ENCODE measurements at regions not wholly inside any gene's neighbourhood (a gene's known extent, or its start where the extent isn't known, plus 50 kb on each side); places are given as distances from the start of the nearest gene placed in this dataset.

- intact Hi-C loops (cut with DNase I; ENCODE audit: low total_unique reads), result no loop called here
- WGBS, 5 donors, result 13 to 64% (median 53%) methylated on average over 1 to 4 of the region's 4 CpGs
- no peaks in the 10 kb centered on the region for H3K27me3 ChIP-seq
- H3K9me3 ChIP-seq, result no peaks in the 10 kb centered on the region
- H3K4me1 ChIP-seq, result no peaks in the 10 kb centered on the region
- H3K27ac ChIP-seq, result no peak overlapping the region
- no peak for DNase-seq
- no peaks in the 10 kb centered on the region for H3K36me3 ChIP-seq
- H3K4me3 ChIP-seq, result no peak overlapping the region
- TF ChIP-seq CTCF (IDR thresholded peaks at IDR 0.05) (no peak), POLR2A (IDR thresholded peaks at IDR 0.05) (no peak), EP300 (IDR thresholded peaks at IDR 0.05) (no peak), POLR2AphosphoS5 (IDR thresholded peaks at IDR 0.05) (no peak)
Observed at GRCh38 chr2:21412944-21413443, 289.2 kb downstream of the TDRD15 start.

GRCh38 chr2:21415234-21415633, 291.5 kb downstream of the TDRD15 start:
- Histone ChIP-seq H3K4me1 (no peaks in the 10 kb centered on the region), H3K36me3 (no peaks in the 10 kb centered on the region), H3K4me3 (no peak overlapping the region), H3K9me3 (no peaks in the 10 kb centered on the region), H3K27ac (no peak overlapping the region), H3K27me3 (no peaks in the 10 kb centered on the region)
- TF ChIP-seq POLR2AphosphoS5 (IDR thresholded peaks at IDR 0.05) (no peak), EP300 (IDR thresholded peaks at IDR 0.05) (no peak), CTCF (IDR thresholded peaks at IDR 0.05) (no peak), POLR2A (IDR thresholded peaks at IDR 0.05) (no peak)
- DNase-seq, result no peak
- WGBS, 5 donors, result 64 to 73% (median 69%) methylated on average over 3 of the region's 3 CpGs
- intact Hi-C loops (cut with DNase I; ENCODE audit: low total_unique reads), result no loop called here

GRCh38 chr2:21416226-21416625, 292.5 kb downstream of the TDRD15 start:
- Histone ChIP-seq H3K4me1 (no peaks in the 10 kb centered on the region), H3K4me3 (no peak overlapping the region), H3K27ac (no peak overlapping the region), H3K27me3 (no peaks in the 10 kb centered on the region), H3K36me3 (no peaks in the 10 kb centered on the region), H3K9me3 (no peaks in the 10 kb centered on the region)
- DNase-seq, result no peak
- intact Hi-C loops (cut with DNase I; ENCODE audit: low total_unique reads), result no loop called here
- no peak for TF ChIP-seq CTCF (IDR thresholded peaks at IDR 0.05)
- TF ChIP-seq POLR2AphosphoS5 (IDR thresholded peaks at IDR 0.05), result no peak
- no peak for TF ChIP-seq POLR2A (IDR thresholded peaks at IDR 0.05)
- no peak for TF ChIP-seq EP300 (IDR thresholded peaks at IDR 0.05)

- no peak for DNase-seq
- H3K9me3 ChIP-seq, result no peaks in the 10 kb centered on the region
- intact Hi-C loops (cut with DNase I; ENCODE audit: low total_unique reads), result no loop called here
- 19 to 42% (median 36%) methylated on average over 4 of the region's 4 CpGs for WGBS, 5 donors
- TF ChIP-seq POLR2AphosphoS5 (IDR thresholded peaks at IDR 0.05) (no peak), CTCF (IDR thresholded peaks at IDR 0.05) (no peak)
- H3K27ac ChIP-seq, result no peak overlapping the region
- H3K27me3 ChIP-seq, result no peaks in the 10 kb centered on the region
- H3K4me3 ChIP-seq, result no peak overlapping the region
- no peaks in the 10 kb centered on the region for H3K4me1 ChIP-seq
- no peaks in the 10 kb centered on the region for H3K36me3 ChIP-seq
Observed at GRCh38 chr2:21418456-21418855, 294.7 kb downstream of the TDRD15 start.
